Endodermal cell (in vitro differentiated cells): ENCODE measurements at regions not wholly inside any gene's neighbourhood (a gene's known extent, or its start where the extent isn't known, plus 50 kb on each side); places are given as distances from the start of the nearest gene placed in this dataset.

ENCODE experiments used
- DNase-seq: peaks from one replicate; pipeline ENCODE4 v3.0.0-alpha.2; 2017
- H3K27ac ChIP-seq: 2 replicates; pipeline ENCODE4 v1.5.1; 2013; ENCODE audit warnings: mild to moderate bottlenecking, low read depth, low read length, moderate library complexity
- H3K27me3 ChIP-seq: 2 replicates; pipeline ENCODE4 v1.6.1; 2013; ENCODE audit warnings: mild to moderate bottlenecking, low read length, moderate library complexity; ENCODE audit not compliant: insufficient read depth, control insufficient read depth, poor library complexity, severe bottlenecking
- H3K36me3 ChIP-seq: 2 replicates; pipeline ENCODE4 v1.7.0; 2013; ENCODE audit warnings: mild to moderate bottlenecking, low read length, moderate library complexity; ENCODE audit not compliant: control insufficient read depth, insufficient read depth
- H3K4me1 ChIP-seq: one replicate; pipeline ENCODE4 v1.7.0; 2013; ENCODE audit warnings: low read length; ENCODE audit not compliant: control insufficient read depth, insufficient read depth
- H3K4me3 ChIP-seq: 2 replicates; pipeline ENCODE4 v1.5.1; 2013; ENCODE audit warnings: mild to moderate bottlenecking, low read length, moderate library complexity
- H3K9ac ChIP-seq: 2 replicates; pipeline ENCODE4 v1.6.1; 2013; ENCODE audit warnings: mild to moderate bottlenecking, low read length, moderate library complexity; ENCODE audit not compliant: poor library complexity, severe bottlenecking; ENCODE audit errors: extremely low read depth
- H3K9me3 ChIP-seq: 2 replicates; pipeline ENCODE4 v1.6.1; 2013; ENCODE audit warnings: mild to moderate bottlenecking, low read length, moderate library complexity; ENCODE audit not compliant: control insufficient read depth
- H3K27ac Mint-ChIP-seq: 2 replicates; pipeline ENCODE4 v1.8.0; 2020; ENCODE audit warnings: mixed read lengths
- H3K27me3 Mint-ChIP-seq: 2 replicates; pipeline ENCODE4 v1.8.0; 2021; ENCODE audit warnings: mild to moderate bottlenecking, mixed read lengths; ENCODE audit not compliant: insufficient read depth
- H3K36me3 Mint-ChIP-seq: 2 replicates; pipeline ENCODE4 v1.8.0; 2020; ENCODE audit warnings: low read depth, mixed read lengths
- H3K4me1 Mint-ChIP-seq: 2 replicates; pipeline ENCODE4 v1.8.0; 2020; ENCODE audit warnings: mixed read lengths
- H3K4me3 Mint-ChIP-seq: 2 replicates; pipeline ENCODE4 v1.8.0; 2020; ENCODE audit warnings: mild to moderate bottlenecking, moderate library complexity, mixed read lengths
- H3K9me3 Mint-ChIP-seq: 2 replicates; pipeline ENCODE4 v1.8.0; 2020; ENCODE audit warnings: mild to moderate bottlenecking, mixed read lengths
- CTCF ChIP-seq: fragments of 200-600 bp; sonication (generic); conservative IDR thresholded peaks from 2 replicates; pipeline ENCODE4 v1.5.0; 2021; ENCODE audit warnings: antibody characterized with exemption, mild to moderate bottlenecking
- WGBS, 2 experiments: methylation state at CpG; one replicate each; pipeline versions ENCODE4 v1.1.5 to v1.1.7; 2013; ENCODE audit warnings: missing lambda C conversion rate in 2 of 2, mixed read lengths in 1 of 2; ENCODE audit not compliant: insufficient coverage in 1 of 2, insufficient read length in 1 of 2; 5-methylcytosine and 5-hydroxymethylcytosine counted together

GRCh38 chr1:5810131-5810530 lies 182.1 kb downstream of the NPHP4 start:
- H3K4me1 Mint-ChIP-seq: no peaks in the 10 kb centered on the region
- TF ChIP-seq CTCF: no peak
- H3K4me3 Mint-ChIP-seq: no peak overlapping the region
- Histone ChIP-seq H3K4me3 (no peak overlapping the region), H3K27ac (no peak overlapping the region), H3K36me3 (no peaks in the 10 kb centered on the region), H3K9me3 (no peaks in the 10 kb centered on the region), H3K4me1 (no peaks in the 10 kb centered on the region), H3K27me3 (no peaks in the 10 kb centered on the region), H3K9ac (no peak overlapping the region)
- no peak overlapping the region for H3K27ac Mint-ChIP-seq
- H3K27me3 Mint-ChIP-seq: peaks cover 12% of the 10 kb centered on the region
- no peaks in the 10 kb centered on the region for H3K36me3 Mint-ChIP-seq
- no peak for DNase-seq
- 92 to 97% methylated on average over 13 to 16 of the region's 16 CpGs for WGBS, 2 experiments
- no peaks in the 10 kb centered on the region for H3K9me3 Mint-ChIP-seq

GRCh38 chr1:5809207-5809788 lies 182.9 kb downstream of the NPHP4 start:
- H3K27me3 ChIP-seq: no peaks in the 10 kb centered on the region
- H3K9me3 Mint-ChIP-seq: no peaks in the 10 kb centered on the region
- 90 to 92% methylated on average over 7 to 9 of the region's 9 CpGs for WGBS, 2 experiments
- no peak overlapping the region for H3K4me3 Mint-ChIP-seq
- DNase-seq: no peak
- no peaks in the 10 kb centered on the region for H3K9me3 ChIP-seq
- no peak overlapping the region for H3K9ac ChIP-seq
- H3K36me3 ChIP-seq: no peaks in the 10 kb centered on the region
- TF ChIP-seq CTCF: no peak
- no peak overlapping the region for H3K27ac Mint-ChIP-seq
- no peak overlapping the region for H3K4me3 ChIP-seq
- H3K27ac ChIP-seq: no peak overlapping the region
- H3K4me1 Mint-ChIP-seq: no peaks in the 10 kb centered on the region
- peaks cover 9% of the 10 kb centered on the region for H3K27me3 Mint-ChIP-seq
- H3K36me3 Mint-ChIP-seq: no peaks in the 10 kb centered on the region
- H3K4me1 ChIP-seq: no peaks in the 10 kb centered on the region

DNA sequence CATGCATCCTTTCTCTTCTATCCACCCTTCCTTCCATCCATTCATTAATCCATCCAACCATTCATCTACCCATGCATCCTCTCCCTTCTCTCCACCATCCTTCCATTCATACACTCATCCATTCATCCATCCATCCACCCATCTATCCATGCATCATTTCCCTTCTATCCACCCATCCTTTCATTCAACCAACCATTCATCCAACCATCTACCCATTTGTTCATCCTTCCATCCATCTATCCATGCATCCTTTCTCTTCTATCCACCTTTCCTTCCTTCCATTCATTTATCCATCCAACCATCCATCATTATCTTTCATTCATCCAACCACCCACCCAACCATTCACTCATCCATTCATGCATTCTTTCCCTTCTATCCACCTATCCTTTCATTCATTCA lies 188.4 kb downstream of the NPHP4 start:
- H3K4me3 Mint-ChIP-seq: no peak overlapping the region
- Histone ChIP-seq H3K36me3 (no peaks in the 10 kb centered on the region), H3K4me1 (no peaks in the 10 kb centered on the region), H3K27me3 (no peaks in the 10 kb centered on the region), H3K9ac (no peak overlapping the region), H3K27ac (no peak overlapping the region), H3K4me3 (no peak overlapping the region), H3K9me3 (no peaks in the 10 kb centered on the region)
- no peak for TF ChIP-seq CTCF
- no peak overlapping the region for H3K27ac Mint-ChIP-seq
- no peaks in the 10 kb centered on the region for H3K36me3 Mint-ChIP-seq
- peaks cover 1% of the 10 kb centered on the region for H3K9me3 Mint-ChIP-seq
- DNase-seq: no peak
- H3K4me1 Mint-ChIP-seq: no peaks in the 10 kb centered on the region
- no peaks in the 10 kb centered on the region for H3K27me3 Mint-ChIP-seq
